Retinal pigment epithelial cell (primary cell): ENCODE measurements at regions not wholly inside any gene's neighbourhood (a gene's known extent, or its start where the extent isn't known, plus 50 kb on each side); places are given as distances from the start of the nearest gene placed in this dataset.

Experiments
- DNase-seq: peaks from one replicate; pipeline ENCODE4 v3.0.0-alpha.2; 2010; ENCODE audit warnings: low read depth
- H3K4me3 ChIP-seq: 2 replicates; pipeline ENCODE4 v1.5.1; 2011; ENCODE audit warnings: mild to moderate bottlenecking, low read length, control low read depth, moderate library complexity
- TF ChIP-seq, protein P1 (sequence below): conservative IDR thresholded peaks from 2 replicates; pipeline ENCODE4 v1.5.1; 2011; ENCODE audit warnings: low read depth, low read length, control low read depth, inconsistent platforms

- TF ChIP-seq, protein P1, sequence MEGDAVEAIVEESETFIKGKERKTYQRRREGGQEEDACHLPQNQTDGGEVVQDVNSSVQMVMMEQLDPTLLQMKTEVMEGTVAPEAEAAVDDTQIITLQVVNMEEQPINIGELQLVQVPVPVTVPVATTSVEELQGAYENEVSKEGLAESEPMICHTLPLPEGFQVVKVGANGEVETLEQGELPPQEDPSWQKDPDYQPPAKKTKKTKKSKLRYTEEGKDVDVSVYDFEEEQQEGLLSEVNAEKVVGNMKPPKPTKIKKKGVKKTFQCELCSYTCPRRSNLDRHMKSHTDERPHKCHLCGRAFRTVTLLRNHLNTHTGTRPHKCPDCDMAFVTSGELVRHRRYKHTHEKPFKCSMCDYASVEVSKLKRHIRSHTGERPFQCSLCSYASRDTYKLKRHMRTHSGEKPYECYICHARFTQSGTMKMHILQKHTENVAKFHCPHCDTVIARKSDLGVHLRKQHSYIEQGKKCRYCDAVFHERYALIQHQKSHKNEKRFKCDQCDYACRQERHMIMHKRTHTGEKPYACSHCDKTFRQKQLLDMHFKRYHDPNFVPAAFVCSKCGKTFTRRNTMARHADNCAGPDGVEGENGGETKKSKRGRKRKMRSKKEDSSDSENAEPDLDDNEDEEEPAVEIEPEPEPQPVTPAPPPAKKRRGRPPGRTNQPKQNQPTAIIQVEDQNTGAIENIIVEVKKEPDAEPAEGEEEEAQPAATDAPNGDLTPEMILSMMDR: no peak
- no peak for DNase-seq
Observed at GRCh38 chr4:162699629-162700028, 467.1 kb downstream of the NAF1 start.

GRCh38 chr4:162685410-162685809 is 481.3 kb downstream of the NAF1 start:
- H3K4me3 ChIP-seq: no peak overlapping the region
- TF ChIP-seq, protein P1: no peak
- no peak for DNase-seq

More at GRCh38 chr4:162699629-162700028, 467.1 kb downstream of the NAF1 start:
- H3K4me3 ChIP-seq: no peak overlapping the region

DNA sequence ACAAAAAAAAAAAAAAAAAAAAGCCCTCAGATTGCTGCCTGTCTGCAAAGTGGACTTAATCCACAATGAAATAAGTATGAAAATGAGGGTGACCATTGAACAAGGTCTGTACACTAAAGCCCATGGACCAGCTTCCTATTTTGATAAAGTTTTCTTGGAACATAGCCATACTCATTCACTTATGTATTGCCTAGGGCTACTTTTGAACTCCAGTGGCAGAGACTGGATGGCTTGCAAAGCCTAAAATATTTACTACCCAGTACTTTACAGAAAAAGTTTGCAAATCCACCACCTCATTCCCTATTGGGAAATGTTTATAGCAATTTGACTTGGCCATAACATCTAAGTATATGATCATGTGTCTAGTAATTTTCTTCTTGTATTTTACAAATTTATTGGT is 481.7 kb downstream of the NAF1 start:
- H3K4me3 ChIP-seq: no peak overlapping the region
- TF ChIP-seq, protein P1: no peak
- DNase-seq: no peak

DNA sequence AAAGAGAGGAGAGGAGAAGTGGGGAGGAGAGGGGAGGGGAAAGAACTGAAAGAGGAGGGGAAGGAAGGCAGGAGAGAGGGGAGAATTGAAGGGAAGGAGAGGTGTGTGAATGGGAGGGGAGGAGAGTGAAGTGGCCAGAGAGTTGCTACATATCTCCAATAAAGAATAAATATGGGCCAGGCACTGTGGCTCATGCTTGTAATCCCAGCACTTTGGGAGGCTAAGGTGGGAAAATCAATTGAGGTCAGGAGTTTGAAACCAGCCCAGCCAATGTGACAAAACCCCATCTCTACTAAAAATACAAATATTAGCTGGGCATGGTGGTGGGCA is 482.4 kb downstream of the NAF1 start:
- no peak for DNase-seq
- no peak overlapping the region for H3K4me3 ChIP-seq
- TF ChIP-seq, protein P1: no peak

- TF ChIP-seq, protein P1: no peak
- no peak overlapping the region for H3K4me3 ChIP-seq
- DNase-seq: no peak
Observed at GRCh38 chr4:162683659-162684370, 482.9 kb downstream of the NAF1 start.

DNA sequence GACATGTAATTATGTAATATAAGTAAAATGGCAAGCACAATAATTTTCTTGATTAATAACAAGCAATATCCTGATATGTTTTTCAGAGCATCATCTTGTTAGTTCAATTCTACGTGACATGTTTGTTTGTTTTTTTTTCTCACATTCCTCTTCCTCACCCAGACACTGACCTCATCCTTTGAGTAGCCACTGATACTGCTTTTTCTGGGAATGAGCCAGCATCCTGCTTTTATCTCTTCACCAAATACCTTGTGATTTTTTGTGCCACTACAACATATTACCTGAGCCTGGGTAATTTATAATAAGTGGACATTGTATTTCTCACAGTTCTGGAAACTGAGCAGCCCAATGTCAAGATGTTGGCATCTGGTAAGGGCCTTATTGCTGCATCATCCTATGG is 484.0 kb downstream of the NAF1 start:
- TF ChIP-seq, protein P1: no peak
- no peak overlapping the region for H3K4me3 ChIP-seq
- DNase-seq: no peak

GRCh38 chr4:162681212-162681611 is 485.5 kb downstream of the NAF1 start:
- TF ChIP-seq, protein P1: no peak
- H3K4me3 ChIP-seq: no peak overlapping the region
- DNase-seq: no peak
